ENCODE measurements at regions not wholly inside any gene's neighbourhood (a gene's known extent, or its start where the extent isn't known, plus 50 kb on each side); places are given as distances from the start of the nearest gene placed in this dataset.

DNA sequence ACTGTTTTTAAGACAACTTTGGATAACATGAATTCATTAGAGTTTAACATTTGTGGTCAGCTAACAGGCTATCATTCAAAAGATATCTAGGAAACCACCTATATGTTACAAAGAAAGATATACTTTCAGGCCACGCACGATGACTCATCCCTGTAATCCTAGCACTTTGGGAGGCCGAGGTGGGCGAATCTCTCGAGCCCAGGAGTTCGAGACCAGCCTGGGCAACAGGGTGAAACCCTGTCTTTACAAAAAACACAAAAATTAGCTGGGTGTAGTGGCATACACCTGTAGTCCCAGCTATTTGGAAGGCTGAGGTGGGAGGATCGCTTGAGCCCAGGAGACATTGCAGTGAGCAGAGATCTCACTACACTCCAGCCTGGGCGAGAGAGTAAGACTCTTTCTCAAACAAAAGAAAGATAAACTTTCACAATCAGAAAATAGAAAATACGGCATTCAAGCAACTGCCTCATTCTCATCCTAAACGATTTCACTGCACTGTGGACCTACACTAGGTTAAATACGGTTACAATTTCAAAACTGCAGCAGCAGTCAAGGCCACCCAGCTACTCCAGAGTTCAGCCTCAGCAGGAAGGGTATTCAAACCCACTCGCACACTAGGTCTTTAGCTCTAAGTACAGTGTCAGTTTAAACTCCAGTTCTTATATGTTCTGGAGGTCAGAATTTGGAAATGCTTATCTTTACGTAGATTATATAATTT, 250.0 kb upstream of the SLC39A10 start:
- DNase-seq: peak; percentile 37

DNA sequence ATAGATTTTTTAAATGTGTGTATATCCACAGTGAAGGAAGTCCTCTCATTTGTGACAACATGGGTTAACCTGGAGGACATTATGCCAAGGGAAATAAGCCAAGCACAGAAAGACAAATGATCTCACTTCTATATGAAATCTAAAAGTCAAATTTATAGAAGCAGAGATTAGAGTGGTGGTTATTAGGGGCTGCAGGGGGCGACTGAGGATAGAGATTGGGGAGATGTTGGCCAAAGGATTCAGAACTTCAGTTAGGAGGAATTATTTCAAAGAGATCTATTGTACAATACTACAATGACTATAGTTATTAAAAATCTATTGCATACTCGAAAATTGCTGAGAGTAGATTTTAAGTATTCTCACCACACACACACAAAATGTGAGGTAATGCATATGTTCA, 252.4 kb upstream of the SLC39A10 start:
- DNase-seq: peak; percentile 7

DNA sequence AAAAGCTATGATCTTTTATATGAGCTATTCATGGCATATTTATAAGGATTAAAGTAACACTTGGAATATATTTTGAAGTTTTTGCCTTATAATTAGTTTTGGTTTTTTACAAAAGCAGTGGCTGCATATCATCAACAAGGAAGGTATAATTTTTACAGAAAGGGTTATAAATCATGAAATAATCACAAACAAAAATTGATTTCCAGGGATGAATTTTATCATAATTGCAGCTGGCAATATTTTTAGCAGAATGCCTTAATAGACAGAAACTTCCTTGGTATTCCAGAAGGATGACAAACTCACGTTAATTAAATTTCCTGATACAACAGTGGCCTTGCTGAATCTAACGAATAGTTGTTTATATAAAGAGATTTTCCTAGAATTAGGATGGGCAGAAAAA, 260.5 kb upstream of the SLC39A10 start:
- DNase-seq: no peak

DNA sequence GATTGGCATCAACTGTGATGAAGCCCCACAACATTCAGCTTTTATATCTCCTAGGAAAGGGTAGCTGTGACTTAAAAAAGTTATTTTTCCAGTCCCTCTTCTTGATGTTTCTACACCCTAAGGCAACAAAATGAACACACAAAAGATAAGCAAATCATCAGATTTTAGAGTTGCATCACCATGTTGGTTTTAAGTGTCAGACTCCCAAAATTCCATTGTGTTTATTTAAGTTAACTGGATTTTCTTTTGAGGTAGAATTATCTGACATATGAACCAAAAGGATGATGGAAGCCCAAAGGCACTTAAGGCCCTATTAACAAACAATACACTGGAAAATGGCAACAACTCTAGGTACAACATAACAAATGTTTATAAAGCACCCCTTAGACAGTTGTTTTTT, 261.7 kb upstream of the SLC39A10 start:
- DNase-seq: no peak

DNA sequence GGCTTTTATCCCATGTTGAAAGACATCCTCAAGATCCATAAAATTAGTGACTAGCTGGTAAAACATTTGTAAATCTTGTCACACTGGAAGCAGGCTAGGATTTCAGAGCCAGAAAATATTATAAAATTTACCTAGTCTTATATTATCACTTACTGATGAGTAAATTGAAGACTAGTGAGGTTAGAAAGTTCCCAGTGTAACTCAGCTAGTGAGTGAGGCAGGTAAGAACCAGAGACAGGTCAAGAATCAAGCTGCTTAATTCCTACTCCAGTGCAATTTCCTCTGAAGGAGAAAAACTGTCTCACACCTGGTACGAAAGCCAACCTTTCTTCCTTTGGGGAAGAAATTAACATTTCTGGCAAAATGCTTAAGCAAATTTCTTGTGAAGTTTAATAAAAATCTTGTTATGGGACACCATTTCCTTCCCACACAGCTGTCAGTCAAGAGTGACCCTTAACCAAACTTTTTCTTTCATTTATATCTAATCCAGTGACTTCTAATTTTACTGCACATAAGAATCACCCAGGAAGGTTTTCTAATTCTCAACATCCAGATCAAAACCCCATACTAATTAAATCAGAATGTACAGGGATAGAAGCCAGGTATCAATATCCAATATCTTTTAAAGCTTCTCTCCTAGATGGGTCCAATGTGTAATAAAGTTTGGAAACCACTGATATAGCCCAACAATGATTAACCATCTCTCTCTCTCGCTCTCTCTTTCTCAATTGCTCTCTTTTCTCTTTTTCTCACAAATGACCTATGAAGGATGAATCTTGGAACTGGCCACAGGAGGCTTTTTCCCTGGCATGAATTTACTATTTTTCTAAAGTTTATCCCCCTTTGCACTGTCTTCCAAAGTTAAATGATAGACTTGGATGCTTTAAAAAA, 264.3 kb upstream of the SLC39A10 start:
- no peak for DNase-seq

DNA sequence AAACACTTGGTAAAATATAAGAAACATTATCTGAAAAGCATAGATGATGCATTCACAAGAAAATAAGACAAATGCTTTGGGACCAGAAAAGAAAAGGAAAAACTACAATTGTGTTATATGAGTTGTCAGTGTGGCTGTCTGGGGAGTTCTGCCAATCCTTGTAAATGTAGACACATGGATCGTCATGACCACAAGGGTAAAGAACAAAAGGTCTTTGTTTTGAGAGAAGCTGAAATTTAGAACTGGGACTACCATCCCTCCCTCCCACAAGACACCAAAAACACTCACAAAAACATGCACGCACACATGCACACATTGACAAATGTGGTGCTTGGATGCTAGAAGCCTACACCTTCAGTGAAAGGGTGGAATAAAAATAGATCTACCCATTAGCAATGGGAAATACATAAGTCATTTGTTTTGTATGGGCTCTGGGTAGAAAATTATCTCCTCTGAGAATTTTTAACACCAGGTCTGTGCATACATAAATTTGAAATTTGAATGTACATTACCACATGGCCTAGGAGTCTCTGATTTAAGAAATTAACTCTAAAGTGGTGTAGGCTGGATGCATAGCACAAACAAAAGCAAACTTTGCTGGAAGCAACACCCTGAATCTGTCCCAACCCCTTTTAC, 266.2 kb upstream of the SLC39A10 start:
- DNase-seq: no peak

DNA sequence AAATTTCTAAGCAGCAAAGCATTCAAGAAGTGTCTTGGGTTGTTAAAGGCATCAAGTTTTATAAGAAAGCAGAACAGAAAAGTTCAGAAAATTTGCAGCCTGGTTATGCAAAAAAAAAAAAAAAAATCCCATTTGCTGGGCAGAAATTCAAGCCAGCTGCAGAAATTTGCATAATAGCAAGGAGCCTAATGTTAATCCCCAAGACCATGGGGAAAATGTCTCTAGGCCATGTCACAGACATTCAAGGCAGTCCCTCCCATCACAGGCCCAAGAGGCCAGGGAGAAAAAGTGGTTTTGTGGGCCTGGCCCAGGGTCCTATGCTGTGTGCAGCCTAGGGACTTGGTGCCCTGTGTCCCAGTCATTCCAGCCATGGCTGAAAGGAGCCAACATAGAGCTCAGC, 269.0 kb upstream of the SLC39A10 start:
- no peak for DNase-seq

DNA sequence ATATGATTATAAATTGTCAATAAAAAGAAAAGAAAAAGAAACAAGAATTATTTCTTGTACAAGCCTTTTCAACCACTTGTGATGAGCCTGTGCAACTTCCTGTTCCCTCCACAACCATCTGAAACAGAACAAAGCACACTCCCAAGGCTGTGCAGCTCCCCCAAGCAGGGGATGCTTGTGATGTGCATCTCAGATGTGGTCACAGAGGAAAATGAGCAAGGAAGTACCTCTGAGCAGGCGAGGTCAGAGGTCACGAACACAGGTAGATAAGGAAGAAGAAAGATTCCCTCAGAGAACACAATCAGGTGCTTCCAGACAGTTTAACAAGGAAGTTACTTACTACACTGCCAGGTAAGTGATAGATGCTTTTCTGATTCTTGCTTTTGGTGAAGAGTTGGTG, 274.8 kb upstream of the SLC39A10 start:
- no peak for DNase-seq

DNA sequence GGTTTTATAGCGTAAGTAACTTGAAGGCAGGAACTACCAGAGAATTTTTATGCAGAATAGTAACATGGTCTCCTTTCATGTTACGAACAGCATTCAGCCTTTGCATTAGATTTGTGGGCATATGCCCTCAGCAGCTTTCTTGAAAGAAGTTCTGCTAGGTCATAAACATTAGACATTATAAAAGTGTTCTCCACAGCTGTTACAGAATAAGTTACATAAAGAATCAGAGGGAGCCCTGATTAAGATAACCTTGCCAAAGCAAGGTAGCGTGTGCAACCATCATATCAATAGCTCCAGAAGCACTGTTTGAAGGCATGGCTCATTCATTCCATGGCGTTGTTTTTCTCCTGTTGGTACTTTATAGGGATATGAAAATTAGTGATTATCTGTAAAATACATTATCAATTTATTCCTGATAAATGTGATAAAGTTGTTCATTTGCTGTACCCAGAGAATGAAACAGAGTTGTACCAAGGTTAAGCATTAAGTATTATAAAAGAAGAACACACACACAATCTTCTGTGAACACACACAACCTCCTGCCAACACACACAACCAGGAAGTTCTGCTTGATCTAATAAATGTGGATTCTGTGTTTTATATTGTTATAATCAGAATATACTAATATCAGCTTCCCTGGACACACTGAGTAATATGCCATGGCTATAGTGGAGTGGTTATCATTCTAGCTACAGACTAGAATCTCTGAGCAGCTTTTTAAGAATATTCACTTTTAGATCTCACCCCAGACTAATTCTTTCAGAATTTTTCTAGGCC, 286.7 kb upstream of the SLC39A10 start:
- DNase-seq: no peak

DNA sequence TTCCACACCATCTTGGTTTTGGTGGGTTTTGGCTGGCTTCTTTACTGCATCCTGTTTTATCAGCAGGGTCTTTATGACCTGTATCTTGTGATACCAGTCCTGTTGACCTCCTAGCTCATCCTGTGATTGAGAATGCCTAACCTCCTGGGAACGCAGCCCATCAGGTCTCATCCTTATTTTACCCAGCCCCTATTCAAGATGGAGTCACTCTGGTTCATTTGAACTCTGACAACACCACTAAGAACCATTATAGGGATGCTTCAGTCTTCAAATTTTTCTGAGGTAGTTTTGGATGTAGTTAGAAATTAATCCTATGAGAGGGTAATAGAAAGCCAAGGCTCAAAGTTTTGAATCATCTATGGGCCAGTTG, 287.8 kb upstream of the SLC39A10 start:
- DNase-seq: no peak

DNA sequence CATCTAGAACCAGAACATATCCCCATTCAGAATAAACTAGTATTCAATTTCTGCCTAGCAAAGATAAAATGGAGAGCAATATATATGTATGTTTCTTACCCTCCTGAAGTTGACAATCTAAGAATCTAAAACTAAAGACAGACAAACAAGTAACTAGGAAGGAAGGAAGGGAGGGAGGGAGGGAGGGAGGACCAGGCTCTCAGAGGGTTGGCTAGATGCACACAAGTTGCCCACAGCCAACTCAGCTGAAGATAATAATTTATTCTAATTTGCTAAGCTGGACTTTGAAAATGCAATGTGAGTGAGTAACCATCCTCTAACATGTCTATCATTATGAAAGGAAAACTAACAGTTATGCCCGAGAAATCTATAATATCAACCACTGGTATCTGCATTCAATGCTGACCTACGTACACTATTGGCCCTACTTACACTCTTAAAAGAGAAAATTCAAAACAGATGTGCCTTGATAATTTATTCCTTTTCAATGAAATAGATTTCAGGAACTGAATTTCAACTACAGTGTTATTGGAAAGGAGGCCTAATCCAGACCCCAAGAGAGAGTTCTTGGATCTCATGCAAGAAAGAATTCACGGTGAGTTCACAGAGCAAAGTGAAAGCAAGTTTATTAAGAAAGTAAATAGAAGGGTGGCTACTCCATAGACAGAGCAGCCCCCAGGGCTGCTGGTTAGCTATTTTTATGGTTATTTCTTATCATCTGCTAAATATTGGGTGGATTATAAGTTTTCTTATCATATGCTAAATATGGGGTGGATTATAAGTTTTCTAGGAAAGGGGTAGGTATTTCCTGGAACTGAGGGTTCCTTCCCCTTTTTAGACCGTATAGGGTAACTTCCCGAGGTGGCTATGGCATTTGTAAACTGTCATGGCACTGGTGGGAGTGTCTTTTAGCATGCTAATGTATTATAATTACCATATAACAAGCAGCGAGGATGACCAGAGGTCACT, 288.5 kb upstream of the SLC39A10 start:
- peak; percentile 1 for DNase-seq

DNA sequence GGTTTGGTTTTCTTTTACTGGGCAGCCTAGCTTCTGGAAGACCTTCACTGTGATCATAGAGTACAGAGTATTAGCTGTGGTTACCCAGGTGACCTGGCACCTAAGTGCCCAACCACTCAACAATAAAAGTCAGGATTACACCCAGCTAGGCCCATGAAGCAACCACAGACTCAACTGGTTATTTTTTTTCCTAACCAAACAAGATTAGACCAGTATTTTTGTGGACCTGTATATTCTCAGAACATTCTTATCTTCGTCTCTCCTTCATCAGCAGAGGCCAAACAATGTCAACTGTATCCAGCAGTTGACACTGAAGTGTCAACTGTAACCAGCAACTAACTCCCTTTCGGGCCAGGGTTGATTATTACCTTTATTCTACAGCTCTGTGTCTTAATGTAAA, 289.2 kb upstream of the SLC39A10 start:
- no peak for DNase-seq

DNA sequence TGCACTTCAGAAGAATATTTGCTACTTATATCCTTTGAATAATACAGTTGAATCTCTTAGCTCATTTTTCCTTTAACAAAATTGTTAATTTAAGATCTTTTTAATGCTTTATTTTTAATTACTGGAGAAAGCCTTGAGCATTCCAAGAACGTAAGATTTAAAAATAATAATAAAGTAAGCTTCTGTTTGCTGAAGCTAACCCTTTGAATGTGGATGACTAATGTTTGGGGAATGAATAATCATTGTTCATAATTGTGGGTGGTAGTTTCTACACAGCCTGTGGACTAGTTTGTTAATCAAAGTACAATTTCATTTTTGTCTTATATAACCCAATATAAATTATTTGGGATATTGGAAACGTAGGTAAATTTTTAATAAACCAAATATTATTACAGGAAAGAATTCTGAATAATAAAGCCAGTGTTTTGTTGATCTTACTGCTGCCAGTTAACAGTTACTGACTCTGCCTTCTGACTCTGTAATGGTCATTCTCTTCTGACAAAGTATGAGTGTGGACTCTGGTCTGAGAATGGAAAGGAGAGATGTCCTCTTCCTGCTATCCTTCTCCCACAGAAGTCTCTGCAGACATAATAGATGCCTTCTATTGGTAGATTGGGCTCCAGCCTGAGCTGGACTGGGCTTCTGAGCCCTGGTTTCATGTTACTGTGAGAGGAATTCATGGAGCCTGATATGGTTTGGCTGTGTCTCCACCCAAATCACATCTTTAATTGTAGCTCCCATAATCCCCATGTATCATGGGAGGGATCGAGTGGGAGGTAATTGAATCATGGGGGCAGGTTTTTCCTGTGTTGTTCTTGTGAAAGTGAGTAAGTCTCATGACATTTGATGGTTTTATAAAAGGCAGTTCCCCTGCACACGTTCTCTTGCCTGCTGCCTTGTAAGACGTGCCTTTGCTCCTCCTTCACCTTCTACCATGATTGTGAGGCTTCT, 292.7 kb upstream of the SLC39A10 start:
- peak; percentile 48 for DNase-seq

DNA sequence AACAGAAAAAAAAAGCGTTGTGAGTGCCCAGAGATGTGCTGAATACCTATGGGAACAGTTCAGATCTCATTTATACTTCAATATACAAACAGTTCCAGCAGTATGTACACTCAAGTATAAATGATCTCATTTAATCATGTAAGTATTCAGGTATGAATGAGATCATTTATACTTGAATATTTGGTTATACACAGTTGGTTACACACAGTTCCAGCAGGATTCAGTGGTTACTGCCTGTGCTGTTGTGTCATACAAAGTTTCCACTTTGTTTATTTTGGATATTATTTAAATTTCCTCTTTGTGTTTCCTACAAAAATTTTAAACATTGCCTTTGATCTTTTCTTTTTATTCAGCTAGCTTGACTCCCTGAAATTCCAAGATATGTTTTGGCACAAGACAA, 293.5 kb upstream of the SLC39A10 start:
- DNase-seq: peak; percentile 16

DNA sequence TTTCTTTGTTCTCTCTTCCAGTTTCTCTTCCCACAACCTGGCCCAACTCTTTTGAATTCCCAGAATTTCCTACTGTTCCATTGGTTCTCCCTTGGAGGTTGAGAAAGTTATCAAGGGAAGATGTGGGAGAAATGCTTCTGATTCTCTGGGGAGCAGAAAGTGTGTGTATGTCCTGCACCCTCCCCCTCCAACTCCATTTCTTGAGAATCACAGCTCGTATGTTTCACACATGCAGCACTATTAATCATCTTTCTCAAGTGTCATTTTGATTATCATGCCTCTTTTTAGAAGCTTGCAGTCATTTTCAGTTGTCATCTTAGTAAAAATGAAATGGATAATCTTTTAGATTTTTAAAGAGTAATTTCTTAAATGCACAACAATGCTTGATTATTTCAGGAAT, 296.8 kb upstream of the SLC39A10 start:
- DNase-seq: no peak

DNA sequence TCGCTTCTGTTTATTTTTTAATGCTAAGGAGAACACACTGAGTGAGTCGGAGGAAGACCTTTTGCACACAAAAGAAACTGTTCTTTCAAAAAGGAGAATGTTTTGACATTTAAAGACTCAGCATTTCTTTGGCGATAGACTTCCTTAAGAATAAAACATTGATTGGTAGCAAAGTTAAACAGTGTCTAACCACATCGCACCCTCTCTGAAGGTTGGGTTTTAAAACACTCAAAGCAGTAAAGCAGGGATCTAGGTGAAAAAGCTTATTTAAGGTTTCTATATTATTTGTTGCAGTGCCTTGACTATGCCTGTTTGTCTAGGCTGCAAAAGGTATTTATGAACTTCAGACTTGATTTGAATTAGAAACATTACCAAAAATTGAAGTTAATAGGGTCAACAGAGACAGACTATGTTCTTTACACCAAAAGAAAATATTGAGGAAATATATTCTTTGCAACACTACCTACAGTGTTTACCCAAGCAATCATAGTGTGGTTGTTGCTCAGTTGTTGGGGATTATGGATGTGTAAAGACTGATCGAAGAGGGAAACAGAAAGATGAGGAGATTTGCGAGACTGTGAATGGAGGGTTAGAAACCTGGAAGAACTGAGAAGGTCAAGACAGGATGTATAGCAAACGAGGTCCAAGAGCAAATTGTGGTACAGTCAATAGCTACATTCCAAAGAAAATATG, 297.8 kb upstream of the SLC39A10 start:
- DNase-seq: no peak

DNA sequence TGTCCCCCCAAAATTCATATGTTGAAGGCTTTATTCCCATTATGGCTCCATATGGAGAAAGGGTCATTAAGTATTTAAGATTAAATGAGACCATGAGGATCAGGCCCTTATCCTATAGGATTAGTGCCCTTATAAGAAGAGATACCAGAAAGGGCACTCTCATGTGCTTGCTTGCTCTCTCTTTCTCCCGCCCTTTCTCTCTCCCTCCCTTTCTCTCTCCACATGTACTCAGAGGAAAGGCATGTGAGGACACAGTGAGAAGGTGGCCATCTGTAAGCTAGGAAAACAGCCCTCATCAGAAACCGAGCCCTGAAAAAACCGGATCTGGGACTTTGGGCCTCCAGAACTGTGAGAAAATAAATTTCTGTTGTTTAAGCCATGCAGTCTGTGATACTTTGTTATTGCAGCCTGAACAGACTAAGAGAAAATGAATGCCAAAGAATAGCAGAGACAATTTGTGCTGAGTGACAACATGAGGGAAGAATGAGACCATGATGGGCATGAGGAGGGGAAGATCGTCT, 300.0 kb upstream of the SLC39A10 start:
- DNase-seq: no peak

DNA sequence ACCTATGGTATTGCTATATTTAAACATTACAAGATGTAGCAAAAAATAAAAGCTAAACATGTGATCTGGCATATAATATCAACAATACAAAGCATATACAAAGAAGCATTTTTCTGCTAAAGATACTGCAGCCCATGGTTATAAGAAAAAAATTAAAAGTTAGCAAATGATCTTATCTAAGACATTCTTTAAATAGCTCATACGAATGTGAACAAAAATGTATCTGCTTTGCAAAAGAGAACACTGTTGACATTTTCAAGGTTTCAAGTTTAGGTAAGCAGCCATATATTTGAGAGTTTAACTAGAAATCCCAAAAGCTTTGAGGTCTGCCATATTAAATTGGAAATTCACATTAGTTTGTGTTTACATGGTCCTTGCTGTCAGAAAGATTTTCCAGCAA, 301.0 kb upstream of the SLC39A10 start:
- DNase-seq: no peak

DNA sequence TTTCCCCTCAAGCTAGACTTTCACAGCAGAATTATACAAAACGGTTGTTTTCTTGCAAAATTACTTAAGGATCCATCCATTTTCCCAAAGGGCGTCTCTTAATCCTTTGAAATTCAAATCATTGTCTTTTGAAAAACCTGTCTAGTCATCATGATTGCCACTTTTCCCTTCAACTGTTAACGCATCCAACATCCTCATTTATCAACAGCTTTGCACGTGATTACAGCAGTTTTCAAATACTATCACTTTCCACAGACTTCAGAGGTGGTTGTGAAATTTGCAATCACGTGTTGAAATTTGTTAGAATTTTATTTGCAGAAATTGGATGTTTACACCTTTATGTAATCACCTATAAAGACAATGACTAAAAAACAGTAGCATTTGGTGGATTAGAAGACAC, 304.4 kb upstream of the SLC39A10 start:
- DNase-seq: no peak

Data from fibroblast of skin of abdomen (primary cell).